ENCODE measurements at regions not wholly inside any gene's neighbourhood (a gene's known extent, or its start where the extent isn't known, plus 50 kb on each side); places are given as distances from the start of the nearest gene placed in this dataset.

DNA sequence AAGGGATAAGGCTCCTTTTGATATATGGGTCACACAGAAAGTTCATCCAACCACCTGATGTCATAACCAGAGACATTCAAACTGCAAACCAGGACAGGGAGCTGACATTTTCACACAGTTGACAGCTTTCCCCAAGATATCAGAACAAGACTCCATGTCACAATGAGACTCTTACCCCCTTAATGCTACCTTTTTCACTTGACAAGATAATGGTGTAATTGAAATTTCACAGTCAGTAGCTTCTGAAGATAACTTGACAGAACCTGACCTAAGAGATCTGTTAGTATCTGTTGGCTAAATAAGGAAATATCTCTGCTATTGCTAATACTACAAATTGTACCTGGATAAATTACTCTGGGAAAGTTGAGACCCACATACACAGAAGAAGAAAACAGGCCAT is 187.3 kb downstream of the C12orf50 start:
- intact Hi-C loops (cut with micrococcal nuclease) = no loop called here
- TF ChIP-seq, protein P1, sequence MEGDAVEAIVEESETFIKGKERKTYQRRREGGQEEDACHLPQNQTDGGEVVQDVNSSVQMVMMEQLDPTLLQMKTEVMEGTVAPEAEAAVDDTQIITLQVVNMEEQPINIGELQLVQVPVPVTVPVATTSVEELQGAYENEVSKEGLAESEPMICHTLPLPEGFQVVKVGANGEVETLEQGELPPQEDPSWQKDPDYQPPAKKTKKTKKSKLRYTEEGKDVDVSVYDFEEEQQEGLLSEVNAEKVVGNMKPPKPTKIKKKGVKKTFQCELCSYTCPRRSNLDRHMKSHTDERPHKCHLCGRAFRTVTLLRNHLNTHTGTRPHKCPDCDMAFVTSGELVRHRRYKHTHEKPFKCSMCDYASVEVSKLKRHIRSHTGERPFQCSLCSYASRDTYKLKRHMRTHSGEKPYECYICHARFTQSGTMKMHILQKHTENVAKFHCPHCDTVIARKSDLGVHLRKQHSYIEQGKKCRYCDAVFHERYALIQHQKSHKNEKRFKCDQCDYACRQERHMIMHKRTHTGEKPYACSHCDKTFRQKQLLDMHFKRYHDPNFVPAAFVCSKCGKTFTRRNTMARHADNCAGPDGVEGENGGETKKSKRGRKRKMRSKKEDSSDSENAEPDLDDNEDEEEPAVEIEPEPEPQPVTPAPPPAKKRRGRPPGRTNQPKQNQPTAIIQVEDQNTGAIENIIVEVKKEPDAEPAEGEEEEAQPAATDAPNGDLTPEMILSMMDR (IDR thresholded peaks at IDR 0.05) = no peak
- H3K36me3 Mint-ChIP-seq = no peaks in the 10 kb centered on the region

DNA sequence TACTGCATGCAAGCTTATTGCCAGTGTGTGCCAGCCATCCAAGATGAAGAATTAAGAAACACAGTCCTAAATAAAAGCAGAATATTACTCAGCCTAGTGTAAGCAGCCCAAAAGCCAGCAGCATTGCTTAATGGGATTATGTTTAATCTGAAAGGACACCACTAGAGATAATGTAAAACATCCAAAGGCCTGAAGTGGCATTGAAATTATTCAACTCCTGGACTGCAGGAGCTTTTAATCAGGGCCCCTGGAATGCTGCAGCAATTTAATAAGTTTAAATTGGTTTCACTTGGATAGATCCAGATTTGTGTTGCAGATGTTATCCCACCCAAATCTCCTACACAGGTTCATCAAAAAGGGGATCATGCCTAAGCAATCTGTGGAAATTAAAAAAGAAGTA is 193.0 kb downstream of the C12orf50 start:
- H3K27ac Mint-ChIP-seq = no peak overlapping the region
- Histone ChIP-seq H3K4me3 (replicated peaks in 1 of 3; ENCODE audit: low read depth in 2 of 3, low read length in 3 of 3) (no peak overlapping the region), H3K79me2 (ENCODE audit: insufficient read depth, low read length) (no peaks in the 10 kb centered on the region), H3K27me3 (ENCODE audit: control insufficient read depth in 2 of 2, insufficient read depth in 2 of 2, low read length in 2 of 2) (no peaks in the 10 kb centered on the region), H2AFZ (ENCODE audit: insufficient read depth, low read depth, low read length, poor library complexity, severe bottlenecking) (no peak overlapping the region), H3K9ac (ENCODE audit: insufficient read depth, low read length, poor library complexity, severe bottlenecking) (no peak overlapping the region), H3K36me3 (replicated peaks in 1 of 2; ENCODE audit: control insufficient read depth in 1 of 2, insufficient read depth in 2 of 2, low read length in 2 of 2) (no peaks in the 10 kb centered on the region), H3K4me2 (replicated peaks; ENCODE audit: extremely low read depth, low read length, poor library complexity, severe bottlenecking) (no peak overlapping the region), H3K4me1 (ENCODE audit: control insufficient read depth in 1 of 2, insufficient read depth in 2 of 2, low read length in 2 of 2) (no peaks in the 10 kb centered on the region), H3K9me3 (replicated peaks in 1 of 2; ENCODE audit: control insufficient read depth in 1 of 2, insufficient read depth in 1 of 2, low read length in 2 of 2) (no peaks in the 10 kb centered on the region), H3K27ac (ENCODE audit: low read depth in 1 of 2, low read length in 2 of 2) (no peak overlapping the region), H4K20me1 (ENCODE audit: insufficient read depth, low read length) (no peaks in the 10 kb centered on the region)
- peaks cover 0 to 1% (median 0%) of the 10 kb centered on the region in 3 donors for H3K27me3 Mint-ChIP-seq (ENCODE audit: low read depth in 3 of 3)
- H3K4me1 Mint-ChIP-seq = no peaks in the 10 kb centered on the region
- no peak for DNase-seq
- no peak overlapping the region for H3K4me3 Mint-ChIP-seq
- intact Hi-C loops (cut with micrococcal nuclease) = no loop called here
- peaks cover 0 to 1% (median 0%) of the 10 kb centered on the region in 7 donors for H3K9me3 Mint-ChIP-seq
- TF ChIP-seq, protein P1 (IDR thresholded peaks at IDR 0.05) = no peak
- H3K36me3 Mint-ChIP-seq = no peaks in the 10 kb centered on the region

More for the DNA sequence above, 187.3 kb downstream of the C12orf50 start:
- H3K36me3 ChIP-seq (replicated peaks in 1 of 2; ENCODE audit: control insufficient read depth in 1 of 2, insufficient read depth in 2 of 2, low read length in 2 of 2) = no peaks in the 10 kb centered on the region
- H3K27me3 Mint-ChIP-seq (ENCODE audit: low read depth in 3 of 3) = no peaks in the 10 kb centered on the region
- no peak overlapping the region for H3K4me3 ChIP-seq (replicated peaks in 1 of 3; ENCODE audit: low read depth in 2 of 3, low read length in 3 of 3)
- no peak overlapping the region for H3K9ac ChIP-seq (ENCODE audit: insufficient read depth, low read length, poor library complexity, severe bottlenecking)
- H2AFZ ChIP-seq (ENCODE audit: insufficient read depth, low read depth, low read length, poor library complexity, severe bottlenecking) = no peak overlapping the region
- no peak overlapping the region for H3K4me3 Mint-ChIP-seq
- H3K9me3 ChIP-seq (replicated peaks in 1 of 2; ENCODE audit: control insufficient read depth in 1 of 2, insufficient read depth in 1 of 2, low read length in 2 of 2) = no peaks in the 10 kb centered on the region
- no peaks in the 10 kb centered on the region for H3K79me2 ChIP-seq (ENCODE audit: insufficient read depth, low read length)
- H3K4me1 ChIP-seq (ENCODE audit: control insufficient read depth in 1 of 2, insufficient read depth in 2 of 2, low read length in 2 of 2) = no peaks in the 10 kb centered on the region
- no peak for DNase-seq
- no peak overlapping the region for H3K4me2 ChIP-seq (replicated peaks; ENCODE audit: extremely low read depth, low read length, poor library complexity, severe bottlenecking)
- no peak overlapping the region for H3K27ac Mint-ChIP-seq
- no peaks in the 10 kb centered on the region for H3K27me3 ChIP-seq (ENCODE audit: control insufficient read depth in 2 of 2, insufficient read depth in 2 of 2, low read length in 2 of 2)
- no peaks in the 10 kb centered on the region for H4K20me1 ChIP-seq (ENCODE audit: insufficient read depth, low read length)
- H3K4me1 Mint-ChIP-seq = no peaks in the 10 kb centered on the region
- peaks cover 0 to 1% (median 0%) of the 10 kb centered on the region in 7 donors for H3K9me3 Mint-ChIP-seq
- H3K27ac ChIP-seq (ENCODE audit: low read depth in 1 of 2, low read length in 2 of 2) = no peak overlapping the region

Data from CD14-positive monocyte (primary cell).